GM12874 (cell line): ENCODE measurements at regions not wholly inside any gene's neighbourhood (a gene's known extent, or its start where the extent isn't known, plus 50 kb on each side); places are given as distances from the start of the nearest gene placed in this dataset.

ENCODE experiments used
- TF ChIP-seq, protein P1 (sequence below): IDR thresholded peaks from 2 replicates; pipeline ENCODE4 v1.5.1; 2011; ENCODE audit warnings: low read depth, mild to moderate bottlenecking, control low read depth, low read length, moderate library complexity; ENCODE audit not compliant: insufficient read depth

DNA sequence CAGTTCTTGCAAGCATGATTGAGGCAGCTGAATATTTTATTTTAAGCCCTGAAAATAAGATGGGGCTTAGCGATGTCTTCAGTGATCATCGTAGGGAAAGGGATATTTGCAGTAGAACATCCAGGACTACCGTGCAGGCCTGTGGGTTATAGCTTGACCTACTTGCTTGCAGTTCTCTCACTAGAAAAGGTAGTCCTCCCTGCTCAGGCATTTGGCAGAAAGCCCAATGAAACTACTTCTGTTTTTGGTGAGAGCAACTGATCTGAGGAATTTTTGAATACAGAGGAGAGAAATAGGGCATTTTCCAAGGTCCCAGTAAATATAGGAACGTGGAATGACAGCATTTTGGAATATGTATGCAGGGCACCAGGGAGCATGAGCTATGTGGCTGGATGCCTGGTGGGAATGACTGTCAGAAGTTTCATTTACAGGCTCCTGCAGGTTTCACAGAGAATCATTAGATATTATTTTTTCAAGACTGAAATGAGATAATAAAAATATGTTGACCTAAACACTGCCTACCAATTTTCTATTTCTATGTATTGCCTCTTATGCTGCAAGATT is 417.9 kb upstream of the ACTBL2 start:
- TF ChIP-seq, protein P1, sequence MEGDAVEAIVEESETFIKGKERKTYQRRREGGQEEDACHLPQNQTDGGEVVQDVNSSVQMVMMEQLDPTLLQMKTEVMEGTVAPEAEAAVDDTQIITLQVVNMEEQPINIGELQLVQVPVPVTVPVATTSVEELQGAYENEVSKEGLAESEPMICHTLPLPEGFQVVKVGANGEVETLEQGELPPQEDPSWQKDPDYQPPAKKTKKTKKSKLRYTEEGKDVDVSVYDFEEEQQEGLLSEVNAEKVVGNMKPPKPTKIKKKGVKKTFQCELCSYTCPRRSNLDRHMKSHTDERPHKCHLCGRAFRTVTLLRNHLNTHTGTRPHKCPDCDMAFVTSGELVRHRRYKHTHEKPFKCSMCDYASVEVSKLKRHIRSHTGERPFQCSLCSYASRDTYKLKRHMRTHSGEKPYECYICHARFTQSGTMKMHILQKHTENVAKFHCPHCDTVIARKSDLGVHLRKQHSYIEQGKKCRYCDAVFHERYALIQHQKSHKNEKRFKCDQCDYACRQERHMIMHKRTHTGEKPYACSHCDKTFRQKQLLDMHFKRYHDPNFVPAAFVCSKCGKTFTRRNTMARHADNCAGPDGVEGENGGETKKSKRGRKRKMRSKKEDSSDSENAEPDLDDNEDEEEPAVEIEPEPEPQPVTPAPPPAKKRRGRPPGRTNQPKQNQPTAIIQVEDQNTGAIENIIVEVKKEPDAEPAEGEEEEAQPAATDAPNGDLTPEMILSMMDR, result no peak

DNA sequence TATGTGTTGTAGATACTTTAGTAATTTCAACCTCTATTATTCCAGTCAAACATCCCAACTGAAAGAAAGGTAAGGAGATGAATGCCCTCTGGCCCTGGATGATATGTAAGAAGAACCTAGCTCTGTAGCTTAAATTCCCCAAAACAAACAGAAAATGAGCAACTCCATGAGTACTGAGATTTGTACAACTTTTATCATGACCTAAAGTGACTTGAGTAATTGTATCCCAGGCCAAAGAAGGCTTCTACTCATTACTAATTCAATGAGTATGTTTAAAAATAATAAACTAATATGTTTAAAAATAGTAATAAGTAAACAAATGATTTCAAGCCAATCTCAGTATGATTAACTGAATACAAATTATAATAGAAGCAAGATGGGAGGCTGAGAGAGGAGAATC is 414.0 kb upstream of the ACTBL2 start:
- TF ChIP-seq, protein P1, result no peak

DNA sequence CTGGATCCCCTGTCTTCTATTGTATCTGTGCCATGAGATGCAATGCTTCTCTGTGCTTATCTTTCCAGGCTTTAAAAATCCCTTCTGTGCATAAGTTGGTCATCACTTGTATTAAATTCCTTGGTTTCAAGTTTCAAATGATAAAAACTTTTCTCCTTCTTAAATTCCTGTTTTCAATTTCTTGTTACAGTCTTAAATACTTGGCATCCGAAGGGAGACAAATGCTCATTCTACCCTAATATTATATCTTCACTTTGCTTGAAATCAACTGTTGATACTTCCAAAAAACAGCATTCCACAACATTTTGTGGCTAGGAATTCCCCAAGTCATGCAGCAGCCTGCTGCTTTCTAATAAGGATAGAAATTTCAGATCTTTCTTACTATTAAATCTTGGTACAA is 413.2 kb upstream of the ACTBL2 start:
- TF ChIP-seq, protein P1, result no peak

DNA sequence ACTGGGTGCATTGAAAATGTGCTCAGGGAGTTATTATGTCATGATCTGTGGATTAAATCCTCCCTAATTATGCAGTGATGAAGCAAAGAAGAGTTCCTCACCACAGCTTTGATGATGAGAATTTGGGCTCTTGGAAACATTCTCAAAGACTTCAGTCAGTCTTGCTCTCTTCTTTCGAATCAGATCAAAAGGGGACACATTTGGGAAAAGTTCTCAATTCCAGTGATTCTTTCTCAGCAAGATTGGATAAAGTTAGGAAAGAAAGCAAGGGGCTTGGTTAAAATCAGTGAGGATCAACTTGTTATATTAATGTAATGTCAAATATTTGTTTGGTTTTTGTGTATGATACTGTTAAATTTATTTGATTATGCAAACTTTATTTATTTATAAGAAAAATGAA is 411.3 kb upstream of the ACTBL2 start:
- TF ChIP-seq, protein P1, result no peak

DNA sequence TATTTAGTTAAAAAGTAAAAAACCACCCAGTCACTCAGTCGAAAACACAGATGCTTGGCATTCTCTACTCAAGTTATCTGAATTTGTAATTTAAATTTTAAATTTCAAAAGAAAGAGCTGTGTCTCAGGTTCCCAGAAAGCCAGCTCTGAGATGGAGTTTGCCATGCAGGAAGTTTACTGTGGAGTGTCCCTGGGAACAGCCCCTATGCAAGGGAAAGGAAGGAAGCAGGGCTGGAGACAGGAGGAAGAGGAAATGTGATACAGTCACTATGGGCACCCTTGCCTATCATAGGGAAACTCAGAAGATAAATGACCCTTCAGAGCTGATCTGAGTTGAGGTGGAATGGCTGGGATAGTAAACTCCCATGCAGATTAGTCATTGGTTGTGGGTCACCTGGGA is 408.8 kb upstream of the ACTBL2 start:
- TF ChIP-seq, protein P1, result no peak

DNA sequence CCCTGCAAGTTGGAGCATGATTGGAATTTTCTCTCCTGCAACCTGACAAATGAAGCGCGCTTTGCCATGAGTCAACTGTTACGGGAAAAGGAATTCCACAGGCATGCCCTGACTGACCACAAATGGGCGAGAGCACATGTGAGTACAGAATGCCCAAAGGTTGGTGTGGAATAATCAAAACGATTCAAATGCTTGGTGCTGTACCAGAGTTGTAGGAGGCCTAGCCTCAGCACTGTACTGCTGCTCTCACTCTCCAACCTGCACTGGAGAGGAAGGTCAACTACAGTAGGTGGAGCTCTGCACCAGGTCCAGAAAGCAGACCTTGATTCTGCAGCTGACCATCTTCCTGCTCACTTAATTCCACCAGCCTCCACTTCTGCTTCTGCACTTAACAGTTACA is 406.9 kb upstream of the ACTBL2 start:
- TF ChIP-seq, protein P1, result no peak

DNA sequence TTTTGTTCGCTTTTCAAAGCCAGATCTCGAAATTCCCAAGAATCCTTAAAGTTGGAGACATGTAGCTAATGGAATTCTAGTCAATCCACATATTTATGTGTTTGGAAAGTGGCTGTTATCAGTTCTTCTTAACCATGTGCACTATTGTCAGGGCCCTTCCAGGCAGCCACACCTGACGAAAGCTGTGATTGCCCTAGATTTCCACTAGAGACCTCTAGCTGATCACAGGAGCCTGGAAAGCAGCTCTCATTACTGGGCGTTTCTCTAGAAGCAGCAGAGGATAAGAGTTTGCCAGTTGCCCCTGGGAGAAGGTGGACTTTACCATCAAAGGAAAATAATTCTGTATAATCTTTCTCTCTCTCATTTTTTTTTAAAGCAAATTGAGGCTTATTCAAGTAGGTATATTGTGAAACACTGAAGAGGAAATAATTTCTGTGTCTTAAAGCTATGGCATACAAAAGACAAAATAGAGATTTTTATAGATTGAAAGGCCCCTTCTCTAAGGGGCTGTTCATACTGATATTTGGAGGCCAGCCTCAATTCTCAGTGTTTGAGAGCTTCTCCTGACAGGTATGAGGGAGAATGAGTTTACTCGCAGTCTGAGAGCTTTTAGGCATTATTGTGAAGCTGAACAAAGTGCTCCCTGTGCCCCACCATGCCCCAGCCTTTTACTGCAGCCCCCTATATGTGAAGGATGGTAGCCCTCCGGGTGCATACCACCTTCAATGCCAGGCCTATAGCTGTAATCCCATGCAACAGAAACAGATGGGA is 405.4 kb upstream of the ACTBL2 start:
- TF ChIP-seq, protein P1, result no peak
